Esophagus muscularis mucosa (tissue), 4 donors: ENCODE measurements at regions not wholly inside any gene's neighbourhood (a gene's known extent, or its start where the extent isn't known, plus 50 kb on each side); places are given as distances from the start of the nearest gene placed in this dataset.

Source experiments
- DNase-seq: peaks from one replicate; pipeline ENCODE4 v3.0.0-alpha.2; 2017; ENCODE audit errors: extremely low spot score
- H3K27ac ChIP-seq, 4 donors: fragments of 200-600 bp; sonication (generic); replicated peaks in 1 of 4; 1 replicate in 3 of 4; 2 replicates in 1 of 4; pipeline ENCODE4 v1.5.1; 2016 to 2019; ENCODE audit warnings: mild to moderate bottlenecking in 1 of 4
- H3K27me3 ChIP-seq, 4 donors: fragments of 200-600 bp; sonication (generic); one replicate each; pipeline versions ENCODE4 v1.5.1 to v1.6.0; 2016 to 2019
- H3K36me3 ChIP-seq, 4 donors: fragments of 200-600 bp; sonication (generic); one replicate each; pipeline ENCODE4 v1.5.1; 2016 to 2019
- H3K4me1 ChIP-seq, 4 donors: fragments of 200-600 bp; sonication (generic); one replicate each; pipeline ENCODE4 v1.5.1; 2016 to 2019
- H3K4me3 ChIP-seq, 4 donors: fragments of 200-600 bp; sonication (generic); 1 replicate in 2 of 4; 2 replicates in 2 of 4; pipeline ENCODE4 v1.5.1; 2016 to 2019; ENCODE audit warnings: mild to moderate bottlenecking in 4 of 4, moderate library complexity in 1 of 4
- H3K9me3 ChIP-seq, 4 donors: fragments of 200-600 bp; sonication (generic); 1 replicate in 3 of 4; 2 replicates in 1 of 4; pipeline ENCODE4 v1.5.1; 2016 to 2019
- CTCF ChIP-seq, 3 experiments: fragments of 200-600 bp in 2 of 3; fragments of 450-650 bp in 1 of 3; sonication (generic) in 2 of 3; IDR thresholded peaks; one replicate each; pipeline ENCODE4 v1.5.1; 2017 to 2019; ENCODE audit warnings: antibody characterized with exemption in 3 of 3, mild to moderate bottlenecking in 2 of 3, moderate library complexity in 1 of 3
- EP300 ChIP-seq: sonication (generic); formaldehyde crosslinking; IDR thresholded peaks from one replicate; pipeline ENCODE4 v1.6.1; 2017; ENCODE audit warnings: antibody characterized with exemption
- POLR2A ChIP-seq: fragments of 450-650 bp; IDR thresholded peaks from one replicate; pipeline ENCODE4 v1.6.1; 2017; ENCODE audit warnings: antibody characterized with exemption, moderate library complexity, mild to moderate bottlenecking, low read depth
- POLR2AphosphoS5 ChIP-seq, 2 donors: sonication (generic); formaldehyde crosslinking; IDR thresholded peaks; one replicate each; pipeline ENCODE4 v1.6.1; 2017; ENCODE audit warnings: antibody characterized with exemption in 2 of 2
- WGBS: methylation state at CpG from one replicate; pipeline ENCODE4 v1.1.5; 2018; 5-methylcytosine and 5-hydroxymethylcytosine counted together
- intact Hi-C: fragments of 100-400 bp; cut with DNase I; formaldehyde crosslinking; loops from one replicate; pipeline ENCODE4 v1.15.1; 2023

GRCh38 chr2:43152741-43153647, 73.4 kb downstream of the ZFP36L2 start:
- no peak overlapping the region for H3K4me3 ChIP-seq
- no peak for TF ChIP-seq EP300
- no peak for TF ChIP-seq CTCF (IDR thresholded peaks at IDR 0.05)
- no peak for TF ChIP-seq POLR2AphosphoS5 (IDR thresholded peaks at IDR 0.05)
- no peak for TF ChIP-seq POLR2A
- H3K27ac ChIP-seq = no peak overlapping the region
- intact Hi-C loops = no loop called here
- no peaks in the 10 kb centered on the region for H3K36me3 ChIP-seq
- no peaks in the 10 kb centered on the region for H3K9me3 ChIP-seq
- DNase-seq = no peak
- no peaks in the 10 kb centered on the region for H3K27me3 ChIP-seq
- peaks cover 7 to 11% (median 9%) of the 10 kb centered on the region in 4 donors for H3K4me1 ChIP-seq
- 87% methylated on average over 8 of the region's 11 CpGs for WGBS

- WGBS = 90% methylated on average over 8 of the region's 8 CpGs
- H3K27me3 ChIP-seq = no peaks in the 10 kb centered on the region
- no peak for DNase-seq
- H3K4me1 ChIP-seq = peaks cover 0 to 5% (median under 1%) of the 10 kb centered on the region in 4 donors
- intact Hi-C loops = no loop called here
- H3K27ac ChIP-seq = no peak overlapping the region
- H3K4me3 ChIP-seq = no peak overlapping the region
- TF ChIP-seq POLR2A (no peak), CTCF (IDR thresholded peaks at IDR 0.05) (no peak), POLR2AphosphoS5 (IDR thresholded peaks at IDR 0.05) (no peak), EP300 (no peak)
- H3K9me3 ChIP-seq = no peaks in the 10 kb centered on the region
- H3K36me3 ChIP-seq = no peaks in the 10 kb centered on the region
These were observed 74.2 kb downstream of the ZFP36L2 start for GRCh38 chr2:43152186-43152585.

- no peak overlapping the region for H3K27ac ChIP-seq
- TF ChIP-seq CTCF (IDR thresholded peaks at IDR 0.05) = no peak
- TF ChIP-seq POLR2AphosphoS5 (IDR thresholded peaks at IDR 0.05) = no peak
- no peak for TF ChIP-seq EP300
- TF ChIP-seq POLR2A = no peak
- H3K4me1 ChIP-seq = peaks cover 0 to 6% (median 3%) of the 10 kb centered on the region in 4 donors
- intact Hi-C loops = no loop called here
- H3K9me3 ChIP-seq = no peaks in the 10 kb centered on the region
- H3K36me3 ChIP-seq = no peaks in the 10 kb centered on the region
- no peaks in the 10 kb centered on the region for H3K27me3 ChIP-seq
- WGBS = 79% methylated on average over 9 of the region's 9 CpGs
- no peak for DNase-seq
- no peak overlapping the region for H3K4me3 ChIP-seq
These were observed 76.8 kb downstream of the ZFP36L2 start for GRCh38 chr2:43149482-43150107.

GRCh38 chr2:43146083-43146482, 80.3 kb downstream of the ZFP36L2 start:
- DNase-seq = no peak
- H3K9me3 ChIP-seq = no peaks in the 10 kb centered on the region
- H3K36me3 ChIP-seq = no peaks in the 10 kb centered on the region
- no peaks in the 10 kb centered on the region for H3K27me3 ChIP-seq
- WGBS = 77% methylated on average over 5 of the region's 5 CpGs
- no peak overlapping the region for H3K27ac ChIP-seq
- peaks cover 0 to 6% (median 0%) of the 10 kb centered on the region in 4 donors for H3K4me1 ChIP-seq
- no peak overlapping the region for H3K4me3 ChIP-seq
- intact Hi-C loops = no loop called here
- TF ChIP-seq EP300 (no peak), CTCF (IDR thresholded peaks at IDR 0.05) (no peak), POLR2AphosphoS5 (IDR thresholded peaks at IDR 0.05) (no peak), POLR2A (no peak)
